DND-41 (cell line): ENCODE measurements at regions not wholly inside any gene's neighbourhood (a gene's known extent, or its start where the extent isn't known, plus 50 kb on each side); places are given as distances from the start of the nearest gene placed in this dataset.

Experiments used
- ATAC-seq: fragments of 200-7000 bp; cut with Tn5 transposase; 3 replicates; pipeline ENCODE4 v1.9.1; 2021; ENCODE audit warnings: low read depth; ENCODE audit not compliant: insufficient read depth
- DNase-seq: peaks from one replicate; pipeline ENCODE4 v3.0.0-alpha.2; 2020
- H2AFZ ChIP-seq: 2 replicates; pipeline ENCODE4 v1.6.0; 2012; ENCODE audit warnings: low read depth, low read length
- H3K27ac ChIP-seq: 2 replicates; pipeline ENCODE4 v1.5.1; 2012; ENCODE audit warnings: low read length, inconsistent platforms
- H3K27me3 ChIP-seq: fragments of 200-600 bp; sonication (generic); 2 replicates; pipeline ENCODE4 v1.6.0; 2012; ENCODE audit warnings: low read length, mild to moderate bottlenecking, inconsistent platforms; ENCODE audit not compliant: insufficient read depth, poor library complexity
- H3K36me3 ChIP-seq: 2 replicates; pipeline ENCODE4 v1.5.1; 2012; ENCODE audit warnings: low read length, inconsistent platforms; ENCODE audit not compliant: insufficient read depth
- H3K4me1 ChIP-seq: 2 replicates; pipeline ENCODE4 v1.5.1; 2012; ENCODE audit warnings: mild to moderate bottlenecking, low read length; ENCODE audit not compliant: insufficient read depth
- H3K4me2 ChIP-seq: 2 replicates; pipeline ENCODE4 v1.6.0; 2012; ENCODE audit warnings: mild to moderate bottlenecking, moderate library complexity, low read length, inconsistent platforms; ENCODE audit not compliant: insufficient read depth
- H3K4me3 ChIP-seq, 2 experiments: fragments of 200-600 bp in 1 of 2; shearing (Covaris generic) in 1 of 2; 2 replicates each; pipeline ENCODE4 v1.5.1; 2012 to 2016; ENCODE audit warnings: inconsistent platforms in 2 of 2, low read length in 2 of 2, mild to moderate bottlenecking in 2 of 2, low read depth in 1 of 2, moderate library complexity in 1 of 2
- H3K79me2 ChIP-seq: 2 replicates; pipeline ENCODE4 v1.6.0; 2012; ENCODE audit warnings: low read length, inconsistent platforms; ENCODE audit not compliant: insufficient read depth
- H3K9ac ChIP-seq: 2 replicates; pipeline ENCODE4 v1.6.0; 2012; ENCODE audit warnings: low read depth, mild to moderate bottlenecking, inconsistent platforms, low read length, moderate library complexity
- H3K9me3 ChIP-seq: 2 replicates; pipeline ENCODE4 v1.5.1; 2012; ENCODE audit warnings: low read length, moderate library complexity, mild to moderate bottlenecking, inconsistent platforms; ENCODE audit not compliant: insufficient read depth, severe bottlenecking
- H4K20me1 ChIP-seq: 2 replicates; pipeline ENCODE4 v1.6.0; 2012; ENCODE audit warnings: low read length; ENCODE audit not compliant: insufficient read depth
- CTCF ChIP-seq: IDR thresholded peaks from 2 replicates; pipeline ENCODE4 v1.5.1; 2012; ENCODE audit warnings: borderline replicate concordance, low read length, moderate library complexity, mild to moderate bottlenecking; ENCODE audit not compliant: poor library complexity, severe bottlenecking; ENCODE audit errors: extremely low read depth
- EZH2 ChIP-seq: IDR thresholded peaks from 3 replicates; pipeline ENCODE4 v1.6.1; 2012; ENCODE audit warnings: borderline replicate concordance, low read depth, mild to moderate bottlenecking, moderate library complexity, low read length, inconsistent platforms; ENCODE audit not compliant: severe bottlenecking

DNA sequence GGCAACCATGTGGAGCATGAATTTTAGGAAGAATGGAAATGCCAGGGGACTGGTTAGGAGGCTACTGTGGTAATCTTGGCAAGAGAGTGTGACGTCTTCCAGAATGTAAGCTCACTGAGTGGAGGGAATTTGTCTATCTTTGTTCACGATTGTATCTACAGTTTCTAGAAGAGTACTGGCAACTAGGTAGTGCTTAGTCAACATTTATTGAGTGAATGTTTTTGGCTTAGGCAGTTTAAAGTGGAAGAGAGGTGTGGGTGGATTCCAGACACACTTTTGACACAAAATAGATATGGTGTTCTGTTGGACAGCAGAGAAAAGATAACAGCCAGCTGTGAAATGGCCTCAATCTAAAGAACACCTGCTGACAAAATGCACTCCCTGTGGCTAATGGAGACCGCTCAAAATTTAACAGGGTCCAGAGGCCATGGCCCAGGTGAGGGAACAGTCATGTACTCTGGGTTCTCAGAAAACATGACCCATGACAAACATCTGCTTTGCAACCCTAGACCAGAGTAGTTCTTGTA is 139.3 kb downstream of the GPX5 start:
- H3K27me3 ChIP-seq = peaks cover 2% of the 10 kb centered on the region
- no peak overlapping the region for H3K27ac ChIP-seq
- H3K9ac ChIP-seq = no peak overlapping the region
- no peak overlapping the region for H3K4me3 ChIP-seq
- H3K4me1 ChIP-seq = no peaks in the 10 kb centered on the region
- no peaks in the 10 kb centered on the region for H3K36me3 ChIP-seq
- no peaks in the 10 kb centered on the region for H3K79me2 ChIP-seq
- TF ChIP-seq EZH2 (no peak), CTCF (no peak)
- no peaks in the 10 kb centered on the region for H3K9me3 ChIP-seq
- H2AFZ ChIP-seq = no peak overlapping the region
- H3K4me2 ChIP-seq = no peak overlapping the region
- DNase-seq = no peak
- no peak for ATAC-seq
- H4K20me1 ChIP-seq = no peaks in the 10 kb centered on the region

GRCh38 chr6:28673417-28673786 is 147.7 kb downstream of the GPX5 start:
- Histone ChIP-seq H3K27ac (no peak overlapping the region), H2AFZ (no peak overlapping the region), H3K4me2 (no peak overlapping the region), H3K9ac (no peak overlapping the region), H3K79me2 (no peaks in the 10 kb centered on the region), H3K36me3 (no peaks in the 10 kb centered on the region), H3K27me3 (no peaks in the 10 kb centered on the region), H3K4me3 (no peak overlapping the region), H3K9me3 (no peaks in the 10 kb centered on the region), H4K20me1 (no peaks in the 10 kb centered on the region), H3K4me1 (no peaks in the 10 kb centered on the region)
- ATAC-seq = no peak
- no peak for TF ChIP-seq CTCF
- TF ChIP-seq EZH2 = no peak
- DNase-seq = no peak

- Histone ChIP-seq H2AFZ (no peak overlapping the region), H3K36me3 (no peaks in the 10 kb centered on the region), H3K9ac (no peak overlapping the region), H3K27me3 (no peaks in the 10 kb centered on the region), H3K4me2 (no peak overlapping the region), H3K9me3 (no peaks in the 10 kb centered on the region), H3K27ac (no peak overlapping the region), H3K79me2 (no peaks in the 10 kb centered on the region), H3K4me3 (no peak overlapping the region), H4K20me1 (no peaks in the 10 kb centered on the region), H3K4me1 (no peaks in the 10 kb centered on the region)
- DNase-seq (no peak), ATAC-seq (no peak)
- TF ChIP-seq CTCF (no peak), EZH2 (no peak)
Observed at GRCh38 chr6:28673787-28674671, 148.3 kb downstream of the GPX5 start.
